Left renal pelvis (tissue), 4 donors: ENCODE measurements at regions not wholly inside any gene's neighbourhood (a gene's known extent, or its start where the extent isn't known, plus 50 kb on each side); places are given as distances from the start of the nearest gene placed in this dataset.

Source experiments
- DNase-seq, 4 donors: peaks; one replicate each; pipeline ENCODE4 v3.0.0-alpha.2; 2013; ENCODE audit warnings: low read depth in 4 of 4, low spot score in 3 of 4

DNA sequence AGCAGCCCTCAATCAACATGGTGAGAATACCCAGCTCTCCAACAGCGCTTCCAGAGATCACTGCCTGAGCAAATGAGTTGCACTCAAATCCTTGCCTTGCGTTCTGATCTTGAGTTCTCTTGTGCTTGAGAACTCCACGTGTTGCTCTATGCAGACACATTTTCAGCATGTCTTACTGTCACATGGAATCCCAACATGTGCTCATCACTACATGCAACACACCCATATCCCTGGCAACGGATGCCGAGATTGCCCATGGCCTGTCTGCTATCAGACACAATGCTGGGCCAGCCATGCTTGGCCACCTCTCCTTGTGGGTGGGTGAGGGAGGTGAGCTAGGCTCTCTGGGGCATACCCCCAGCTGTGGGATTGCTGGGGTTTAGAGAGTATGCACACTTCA, 91.9 kb upstream of the LDAH start:
- no peak for DNase-seq

DNA sequence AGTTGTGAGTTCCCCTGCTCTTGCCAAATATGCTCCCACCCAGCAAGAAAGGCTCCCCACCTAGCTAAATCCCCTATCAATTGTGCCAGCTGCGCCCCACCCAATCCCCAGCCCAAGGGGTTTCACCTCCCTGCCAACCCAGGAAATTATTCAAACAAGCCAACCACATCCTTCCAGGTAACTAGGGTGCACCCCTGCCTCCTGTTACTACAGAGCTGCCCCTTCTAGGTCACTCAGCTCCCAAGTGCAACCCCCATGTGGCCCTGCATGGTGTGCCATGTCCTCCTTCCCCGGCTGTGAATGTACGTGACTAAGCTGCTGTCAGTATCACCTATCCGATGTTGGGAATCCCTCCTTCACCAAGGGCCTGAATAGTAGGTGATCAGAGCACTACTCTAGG, 91.2 kb upstream of the LDAH start:
- DNase-seq = no peak

DNA sequence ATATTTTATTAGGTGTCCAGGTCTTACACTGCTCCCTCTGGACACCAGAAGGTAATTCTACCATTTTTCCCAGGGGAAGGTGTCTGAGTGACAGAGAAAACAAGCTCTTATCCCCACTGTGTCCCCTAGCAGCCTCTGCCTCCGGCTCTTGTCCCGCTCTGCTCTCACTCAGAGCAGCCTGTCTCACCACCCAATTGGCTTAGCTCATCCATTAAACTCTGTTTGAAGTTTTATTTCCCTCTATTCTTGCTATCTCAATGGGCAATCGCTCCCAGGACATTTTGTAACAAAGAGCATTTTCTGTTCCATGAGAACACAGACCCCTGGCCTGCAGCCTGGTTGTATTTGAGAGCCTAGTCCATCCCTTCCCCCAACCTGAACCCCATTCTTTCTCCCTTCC, 90.6 kb upstream of the LDAH start:
- no peak for DNase-seq

DNA sequence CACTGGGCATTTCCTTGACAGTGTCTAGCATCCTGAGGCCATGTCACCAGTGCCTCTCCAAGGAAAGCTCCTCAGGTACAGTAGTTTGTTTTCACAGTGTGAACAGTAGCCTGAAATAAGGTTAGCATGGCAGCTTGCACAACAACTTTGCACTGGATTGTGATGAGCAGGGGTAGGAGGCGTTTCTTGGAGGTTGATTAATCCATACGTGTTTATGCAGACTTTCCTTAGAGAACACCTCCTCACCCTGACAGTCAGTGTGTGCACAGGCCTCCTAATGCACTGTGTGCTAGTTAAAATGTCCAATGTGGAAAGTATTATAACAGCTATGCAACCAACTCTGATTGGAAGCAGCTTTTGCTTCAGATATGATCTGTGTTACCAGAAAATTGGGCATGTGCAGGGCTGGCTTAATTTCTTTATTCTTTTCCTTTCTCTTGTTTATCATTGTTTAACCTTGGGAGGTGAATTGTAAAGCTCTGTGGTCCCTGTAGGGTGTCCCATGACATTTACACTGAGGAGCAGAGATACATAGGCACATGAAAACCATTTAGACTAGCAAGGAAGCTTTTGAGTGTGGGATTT, 77.2 kb upstream of the LDAH start:
- no peak for DNase-seq

DNA sequence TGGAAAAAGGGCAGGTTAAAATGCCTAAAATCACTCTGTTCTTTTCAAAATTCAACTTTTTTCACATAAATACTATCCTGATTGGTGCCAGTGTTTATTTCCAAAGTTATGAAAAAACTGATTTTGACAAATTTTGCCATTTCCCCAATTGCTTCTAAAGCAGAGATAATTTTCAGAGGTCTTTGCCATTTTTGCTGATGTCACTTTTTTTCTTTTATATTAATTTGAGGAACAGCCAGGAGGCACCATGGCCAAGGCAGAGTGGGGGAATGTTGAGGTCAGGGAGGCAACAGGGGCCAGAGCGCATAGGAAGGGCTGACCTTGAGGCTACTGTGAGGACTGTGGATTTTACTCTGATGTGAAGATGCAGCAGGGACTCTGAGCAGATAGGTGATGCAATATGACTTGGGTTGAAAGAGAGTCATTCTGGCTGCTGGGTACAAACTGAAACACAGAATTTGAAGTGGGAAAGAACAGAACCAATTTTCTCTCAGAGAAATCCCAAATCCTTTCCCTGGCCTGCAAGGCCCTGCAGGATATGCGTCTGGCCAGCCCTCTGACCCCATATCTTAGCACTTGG, 75.1 kb upstream of the LDAH start:
- DNase-seq = no peak

DNA sequence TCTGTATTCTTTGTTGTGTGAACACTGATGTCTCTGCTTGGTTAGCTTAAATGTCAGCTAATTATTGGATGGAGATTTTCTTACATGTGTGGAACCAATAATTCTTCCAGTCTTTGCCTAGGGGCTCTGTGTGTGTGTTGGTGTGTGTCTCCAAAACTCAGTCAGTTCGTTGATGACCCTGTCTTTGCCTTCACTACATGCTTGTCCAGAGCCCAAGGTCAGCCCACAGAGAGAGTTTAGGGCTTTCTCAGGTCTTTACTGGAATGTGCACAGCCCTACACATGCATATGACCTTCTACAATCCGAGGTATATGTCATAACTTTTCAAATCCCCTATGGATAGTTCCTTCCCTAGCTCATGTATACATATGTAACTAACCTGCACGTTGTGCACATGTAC, 74.1 kb upstream of the LDAH start:
- no peak for DNase-seq

DNA sequence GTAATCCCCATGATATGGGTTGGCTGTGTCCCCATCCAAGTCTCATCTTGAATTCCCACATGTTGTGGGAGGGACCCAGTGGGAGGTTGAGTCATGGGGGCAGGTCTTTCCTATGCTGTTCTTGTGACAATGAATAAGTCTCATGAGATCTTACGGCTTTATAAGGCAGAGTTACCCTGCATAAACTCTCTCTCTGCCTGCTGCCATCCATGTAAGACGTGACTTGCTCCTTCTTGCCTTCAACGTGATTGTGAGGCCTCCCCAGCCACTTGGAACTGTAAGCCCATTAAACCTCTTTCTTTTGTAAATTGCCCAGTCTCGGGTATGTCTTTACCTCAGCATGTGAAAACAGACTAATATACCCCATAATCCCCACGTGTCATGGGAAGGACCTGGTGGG, 61.9 kb upstream of the LDAH start:
- DNase-seq = no peak

DNA sequence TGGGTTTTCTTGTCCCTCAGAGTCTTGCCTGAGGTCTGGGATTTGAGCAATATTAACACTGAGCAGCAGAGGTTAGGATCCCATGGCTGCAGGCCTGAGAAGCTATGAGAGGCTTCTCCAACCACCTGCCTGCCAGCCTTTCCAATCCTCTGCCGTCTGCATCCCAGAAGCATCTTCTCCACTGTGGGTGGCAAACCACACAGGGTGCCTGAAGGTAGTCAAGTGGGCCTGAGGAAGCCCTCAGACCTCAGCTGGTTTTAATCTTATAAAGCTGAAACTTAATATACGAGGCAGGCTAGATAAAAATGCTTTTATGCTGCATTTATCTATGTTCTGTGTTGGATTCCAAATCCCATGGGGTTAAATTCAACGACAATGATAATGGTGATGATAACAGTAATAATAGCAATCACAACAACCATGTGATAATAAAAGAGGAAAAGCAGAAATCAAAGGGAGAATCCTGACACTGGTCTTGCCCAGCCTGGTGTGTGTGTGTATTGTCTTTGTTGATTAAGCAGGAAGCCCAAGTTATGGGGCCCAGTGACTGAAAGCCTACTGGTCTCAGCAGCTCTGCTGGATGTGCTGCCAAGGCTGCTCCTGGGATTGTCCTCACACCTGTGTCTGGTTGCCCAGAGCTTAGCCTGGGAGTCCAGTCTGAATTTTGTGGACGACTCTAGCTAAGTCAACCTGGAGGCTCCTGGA, 59.7 kb upstream of the LDAH start:
- DNase-seq = no peak

DNA sequence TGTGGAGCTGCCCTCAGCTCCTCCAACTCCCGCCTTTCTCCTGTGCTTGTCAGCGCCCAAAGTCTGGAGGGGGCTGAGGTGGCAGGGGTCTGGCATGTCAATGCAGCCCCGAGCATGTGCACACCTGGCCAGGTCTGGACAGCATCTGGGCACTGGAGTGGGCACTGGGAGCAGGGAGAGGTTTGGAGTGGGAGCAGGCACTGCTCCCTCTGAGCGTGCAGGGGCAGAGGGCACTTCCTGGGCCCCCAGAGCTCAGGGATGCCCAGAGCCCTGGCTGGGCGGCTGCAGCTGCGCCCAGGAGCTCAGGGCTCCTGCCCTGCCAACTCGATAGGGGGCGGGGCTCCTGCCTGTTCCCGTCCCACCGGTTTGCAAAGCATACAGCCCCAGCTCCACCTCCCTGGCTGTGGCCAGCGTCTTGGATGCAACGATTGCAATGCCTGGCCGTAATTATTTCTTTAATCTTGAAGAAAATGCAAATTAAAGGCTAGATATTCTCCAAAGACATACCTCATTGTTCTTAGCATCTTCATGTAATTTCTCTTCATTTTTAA, 57.4 kb upstream of the LDAH start:
- DNase-seq = no peak

DNA sequence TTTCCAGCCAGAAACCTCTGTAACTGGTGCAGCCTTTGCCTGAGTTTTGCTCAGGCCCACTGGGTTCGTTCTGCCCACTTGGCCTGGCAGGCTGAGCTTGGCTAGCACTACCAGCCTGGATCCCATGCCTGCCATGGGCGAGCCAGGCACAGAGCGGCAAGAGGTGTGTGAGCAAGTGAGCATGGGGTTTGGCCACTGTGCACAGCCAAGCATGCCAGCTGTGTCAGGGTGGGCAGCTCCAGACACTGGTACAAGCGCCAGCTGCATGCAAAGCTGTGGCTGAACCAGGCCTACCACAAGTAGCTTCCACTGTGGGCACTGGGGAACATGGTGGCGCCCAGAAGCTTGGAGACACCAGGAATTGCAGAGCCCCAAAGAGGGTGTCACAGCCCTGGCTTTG, 56.3 kb upstream of the LDAH start:
- no peak for DNase-seq

DNA sequence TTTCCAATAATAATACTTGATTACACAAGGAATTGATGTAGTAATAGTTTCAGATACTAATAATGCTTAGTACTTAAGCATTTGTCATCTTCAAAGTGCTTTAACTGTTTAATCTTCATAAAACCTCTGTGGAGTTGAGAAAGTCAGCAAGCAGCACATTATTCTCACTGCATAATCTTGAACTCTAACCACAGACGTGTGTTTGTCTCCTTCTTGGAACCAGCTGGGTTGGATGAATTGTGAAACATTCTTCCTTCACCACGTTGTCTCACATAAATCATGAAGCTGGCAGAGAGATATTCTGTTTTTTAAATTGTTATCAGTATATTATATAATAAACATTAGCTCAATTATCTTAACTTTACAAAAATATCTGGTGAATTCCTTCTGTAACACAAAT, 55.1 kb upstream of the LDAH start:
- DNase-seq = no peak
